ENCODE measurements at regions not wholly inside any gene's neighbourhood (a gene's known extent, or its start where the extent isn't known, plus 50 kb on each side); places are given as distances from the start of the nearest gene placed in this dataset.

- peak; percentile 12 for DNase-seq (ENCODE audit: low spot score)
These were observed 53.4 kb downstream of the RPLP1 start for GRCh38 chr15:69505956-69506556.

DNA sequence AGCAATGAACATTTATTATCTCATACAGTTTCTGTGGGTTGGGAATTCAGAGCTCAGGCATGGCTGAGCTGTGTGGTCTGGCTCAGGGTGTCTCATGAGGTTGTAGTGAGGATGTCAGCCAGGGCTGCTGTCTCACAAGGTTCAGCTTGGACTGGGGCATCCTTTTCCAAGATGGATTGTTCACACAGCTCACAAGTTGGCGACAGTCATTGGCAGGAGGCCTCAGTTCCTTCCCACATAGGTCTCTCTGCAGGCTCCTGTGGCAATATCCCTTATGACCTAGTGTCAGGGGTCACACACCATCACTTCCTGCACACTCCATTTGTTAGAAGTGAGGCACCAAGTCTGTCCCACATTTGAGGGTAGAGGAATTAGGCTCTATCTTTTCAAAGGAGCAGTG is 56.0 kb downstream of the RPLP1 start:
- DNase-seq (ENCODE audit: low spot score) = peak; percentile 24

DNA sequence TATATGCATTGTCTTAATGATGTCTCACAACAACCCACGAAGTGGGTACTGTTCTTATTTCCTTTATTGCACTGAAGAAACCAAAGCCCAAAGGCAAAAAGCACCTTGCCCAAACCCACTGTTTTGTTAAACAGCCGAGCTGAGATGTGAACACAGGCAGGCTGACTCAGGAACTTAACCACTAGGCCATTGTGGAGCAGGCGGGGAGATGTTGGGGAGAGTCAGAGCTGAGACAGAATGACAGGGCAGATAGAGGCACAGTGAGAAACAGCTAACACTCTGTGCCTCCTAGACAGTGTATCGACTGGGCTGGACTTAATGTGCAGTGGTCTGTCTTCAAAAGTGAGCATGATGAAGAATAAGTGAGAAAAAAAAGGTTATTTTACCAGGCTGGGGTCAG is 56.5 kb downstream of the RPLP1 start:
- DNase-seq (ENCODE audit: low spot score) = peak; percentile 37

- no peak for DNase-seq (ENCODE audit: low spot score)
These were observed 57.9 kb downstream of the RPLP1 start for GRCh38 chr15:69510556-69510955.

DNA sequence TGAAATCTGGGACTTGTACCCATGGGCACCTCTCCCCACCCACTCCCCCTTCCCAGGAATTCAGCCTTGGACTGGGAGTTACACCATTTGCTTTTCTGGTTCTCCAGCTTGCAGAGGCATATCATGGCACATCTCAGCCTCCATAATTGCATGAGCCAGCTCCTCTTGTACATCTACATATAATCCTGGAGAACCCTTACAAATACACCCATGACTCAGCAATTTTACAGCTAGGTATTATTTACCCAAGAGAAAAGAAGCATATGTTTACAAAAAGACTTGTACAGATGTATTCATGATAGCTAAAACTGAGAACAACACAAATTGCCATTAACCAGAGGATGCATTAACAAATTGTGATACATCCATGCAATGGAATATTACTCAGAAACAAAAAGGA is 58.4 kb downstream of the RPLP1 start:
- no peak for DNase-seq (ENCODE audit: low spot score)

DNA sequence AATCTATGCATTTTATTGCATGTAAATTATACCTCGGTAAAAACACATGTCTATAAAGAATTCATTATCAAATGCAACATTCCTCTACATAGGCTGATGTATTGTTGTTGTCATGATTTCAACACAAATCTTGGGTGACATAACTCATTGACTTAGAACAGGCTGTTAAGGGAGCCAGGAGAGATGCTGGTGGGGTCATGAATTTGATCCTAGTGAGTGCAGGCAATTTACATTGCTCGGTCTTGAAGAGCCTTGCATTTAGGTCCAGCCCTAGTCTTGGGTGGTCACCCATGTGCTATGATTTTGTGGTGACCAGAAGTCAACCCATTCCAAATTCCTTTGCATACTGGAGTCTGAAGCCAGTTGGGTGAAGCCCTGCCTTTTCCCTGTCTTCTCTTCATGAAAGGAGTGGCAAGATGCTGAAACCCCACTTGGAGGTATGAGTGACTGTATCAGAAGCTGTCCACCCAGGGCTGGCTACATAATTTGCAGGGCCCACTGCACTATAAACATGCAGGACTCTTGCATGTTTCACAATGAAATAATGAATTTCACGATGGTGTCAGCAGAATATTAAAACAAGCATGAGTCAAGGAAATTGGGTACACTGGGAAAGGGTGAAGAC is 59.2 kb downstream of the RPLP1 start:
- no peak for DNase-seq (ENCODE audit: low spot score)

DNA sequence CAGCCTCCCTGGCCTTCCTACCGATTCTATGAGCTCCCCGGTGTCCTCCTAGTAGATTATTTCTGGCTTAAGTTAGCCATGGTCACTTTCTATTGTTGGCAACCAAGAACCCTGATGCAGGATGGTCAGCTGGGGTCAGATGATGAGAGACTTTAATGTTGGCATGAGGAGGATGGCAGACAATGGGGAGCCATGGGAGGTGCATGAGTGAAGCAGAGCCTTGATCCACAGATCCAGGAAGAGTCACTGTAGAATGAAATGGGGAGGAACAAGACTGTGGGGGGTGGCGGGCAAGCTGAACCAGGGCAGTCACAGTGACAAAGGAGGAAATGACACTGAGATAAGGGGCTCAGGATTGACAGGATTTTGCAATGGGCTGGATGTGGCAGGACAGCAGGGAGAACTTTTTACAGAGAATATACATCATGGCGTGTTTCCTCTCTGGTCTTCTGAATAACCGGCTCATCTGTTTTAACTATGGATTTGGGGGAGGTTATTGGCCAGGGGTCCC is 60.9 kb downstream of the RPLP1 start:
- DNase-seq (ENCODE audit: low spot score) = no peak

DNA sequence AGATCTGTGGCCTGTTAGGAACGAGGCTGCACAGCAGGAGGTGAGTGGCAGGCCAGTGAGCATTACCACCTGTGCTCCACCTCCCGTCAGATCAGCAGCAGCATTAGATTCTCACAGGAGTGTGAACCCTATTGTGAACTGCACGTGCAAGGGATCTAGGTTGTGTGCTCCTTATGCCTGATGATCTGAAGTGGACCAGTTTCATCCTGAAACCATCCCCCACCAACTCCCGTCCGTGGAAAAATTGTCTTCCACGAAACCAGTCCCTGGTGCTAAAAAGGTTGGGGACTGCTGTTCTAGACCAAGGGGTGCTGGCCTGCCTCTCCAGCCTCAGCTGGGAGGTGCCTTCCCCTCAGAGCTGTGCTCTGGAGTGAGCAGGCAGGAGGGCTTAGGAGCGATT is 61.4 kb downstream of the RPLP1 start:
- DNase-seq (ENCODE audit: low spot score) = no peak

DNA sequence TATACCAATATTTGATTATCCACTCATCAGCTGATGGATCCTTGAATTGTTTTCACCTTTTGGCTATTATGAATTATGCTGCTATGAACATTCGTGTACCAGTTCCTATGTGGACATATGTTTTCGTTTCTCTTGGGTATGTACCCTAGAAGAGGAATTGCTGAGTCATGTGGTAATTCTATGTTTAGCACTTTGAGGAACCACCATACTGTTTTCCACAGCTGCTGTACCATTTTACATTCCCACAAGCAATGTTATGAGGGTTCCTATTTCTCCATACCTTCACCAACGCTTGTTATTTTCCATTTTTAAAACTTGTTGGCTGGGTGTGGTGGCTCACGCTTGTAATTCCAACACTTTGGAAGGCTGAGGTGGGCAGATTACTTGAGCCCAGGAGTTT is 62.9 kb downstream of the RPLP1 start:
- DNase-seq (ENCODE audit: low spot score) = no peak

- no peak for DNase-seq (ENCODE audit: low spot score)
These were observed 63.3 kb downstream of the RPLP1 start for GRCh38 chr15:69515926-69516325.

DNA sequence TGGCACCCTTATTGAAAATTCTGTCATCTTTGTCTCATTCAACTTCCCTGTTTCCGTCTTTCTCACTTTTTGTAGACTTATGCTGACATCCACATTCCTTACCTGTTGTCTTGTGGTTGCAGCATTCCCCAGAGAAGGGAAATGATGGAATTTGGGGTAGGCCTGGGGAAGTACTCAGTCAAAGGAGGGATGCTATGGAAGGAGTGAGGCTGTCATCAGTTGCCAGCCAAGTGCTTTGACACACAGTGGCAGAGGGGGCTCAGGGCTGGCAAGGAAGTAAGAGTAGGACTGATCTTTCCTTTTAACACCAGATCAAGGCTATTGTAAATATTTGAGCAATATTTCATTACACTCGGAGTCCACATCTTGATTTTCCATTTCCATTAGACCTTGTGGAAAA is 64.4 kb downstream of the RPLP1 start:
- no peak for DNase-seq (ENCODE audit: low spot score)

DNA sequence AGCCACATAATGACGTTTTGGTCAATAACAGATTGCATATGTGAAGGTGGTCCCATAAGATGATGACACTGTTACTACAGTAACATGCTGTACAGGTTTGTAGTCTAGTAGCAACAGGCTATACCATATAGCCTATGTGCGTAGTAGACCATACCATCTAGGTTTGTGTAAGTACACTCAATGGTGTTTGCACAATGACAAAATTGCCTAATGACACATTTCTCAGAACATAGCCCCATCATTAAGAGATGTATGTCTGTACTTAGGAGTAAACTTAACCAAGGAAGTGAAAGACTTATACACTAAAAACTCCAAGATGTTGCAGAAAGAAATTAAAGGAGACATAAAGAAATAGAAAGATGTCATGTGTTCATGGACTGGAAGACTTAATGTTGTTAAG is 66.2 kb downstream of the RPLP1 start:
- no peak for DNase-seq (ENCODE audit: low spot score)

GRCh38 chr15:69520067-69520466 is 67.4 kb downstream of the RPLP1 start:
- DNase-seq (ENCODE audit: low spot score) = no peak

DNA sequence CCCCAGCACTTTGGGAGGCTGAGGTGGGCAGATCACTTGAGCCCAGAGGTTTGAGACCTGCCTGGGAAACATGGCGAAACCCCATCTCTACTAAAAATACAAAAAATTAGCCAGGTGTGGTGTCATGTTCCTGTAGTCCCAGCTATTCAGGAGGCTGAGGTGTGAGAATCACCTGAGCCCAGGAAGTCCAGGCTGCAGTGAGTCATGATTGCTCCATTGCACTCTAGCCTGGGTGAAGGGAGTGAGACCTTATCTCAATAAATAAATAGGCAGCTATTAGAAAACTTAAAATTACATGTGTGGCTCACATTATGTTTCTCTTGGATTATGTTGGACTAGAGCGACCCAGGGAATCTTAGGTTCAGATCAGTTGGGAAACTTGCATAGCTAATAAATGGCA is 69.7 kb downstream of the RPLP1 start:
- DNase-seq (ENCODE audit: low spot score) = no peak

- DNase-seq (ENCODE audit: low spot score) = peak; percentile 71
These were observed 70.7 kb downstream of the RPLP1 start for GRCh38 chr15:69523010-69524001.

- no peak for DNase-seq (ENCODE audit: low spot score)
These were observed 71.7 kb downstream of the RPLP1 start for GRCh38 chr15:69524296-69524695.

DNA sequence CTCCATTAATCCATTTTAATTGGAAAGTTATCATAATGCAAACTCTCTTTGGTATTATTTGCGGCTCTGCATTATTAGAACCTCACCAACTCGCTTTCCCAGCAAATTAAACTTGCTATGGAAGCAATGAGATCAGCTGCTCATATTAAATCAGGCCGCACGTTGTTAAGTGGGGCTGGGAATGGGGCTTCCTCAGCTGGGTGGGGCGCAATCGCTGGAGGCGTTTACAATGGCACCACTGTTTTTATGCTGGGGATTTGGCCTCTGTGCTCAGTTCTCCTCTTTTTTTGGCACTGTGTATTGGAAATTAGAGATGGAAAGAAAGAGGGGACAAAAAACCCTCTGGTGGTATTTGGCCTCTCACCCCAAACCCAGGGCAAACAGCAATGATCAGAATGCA is 72.2 kb downstream of the RPLP1 start:
- no peak for DNase-seq (ENCODE audit: low spot score)

GRCh38 chr15:69525543-69525942 is 72.9 kb downstream of the RPLP1 start:
- no peak for DNase-seq (ENCODE audit: low spot score)

DNA sequence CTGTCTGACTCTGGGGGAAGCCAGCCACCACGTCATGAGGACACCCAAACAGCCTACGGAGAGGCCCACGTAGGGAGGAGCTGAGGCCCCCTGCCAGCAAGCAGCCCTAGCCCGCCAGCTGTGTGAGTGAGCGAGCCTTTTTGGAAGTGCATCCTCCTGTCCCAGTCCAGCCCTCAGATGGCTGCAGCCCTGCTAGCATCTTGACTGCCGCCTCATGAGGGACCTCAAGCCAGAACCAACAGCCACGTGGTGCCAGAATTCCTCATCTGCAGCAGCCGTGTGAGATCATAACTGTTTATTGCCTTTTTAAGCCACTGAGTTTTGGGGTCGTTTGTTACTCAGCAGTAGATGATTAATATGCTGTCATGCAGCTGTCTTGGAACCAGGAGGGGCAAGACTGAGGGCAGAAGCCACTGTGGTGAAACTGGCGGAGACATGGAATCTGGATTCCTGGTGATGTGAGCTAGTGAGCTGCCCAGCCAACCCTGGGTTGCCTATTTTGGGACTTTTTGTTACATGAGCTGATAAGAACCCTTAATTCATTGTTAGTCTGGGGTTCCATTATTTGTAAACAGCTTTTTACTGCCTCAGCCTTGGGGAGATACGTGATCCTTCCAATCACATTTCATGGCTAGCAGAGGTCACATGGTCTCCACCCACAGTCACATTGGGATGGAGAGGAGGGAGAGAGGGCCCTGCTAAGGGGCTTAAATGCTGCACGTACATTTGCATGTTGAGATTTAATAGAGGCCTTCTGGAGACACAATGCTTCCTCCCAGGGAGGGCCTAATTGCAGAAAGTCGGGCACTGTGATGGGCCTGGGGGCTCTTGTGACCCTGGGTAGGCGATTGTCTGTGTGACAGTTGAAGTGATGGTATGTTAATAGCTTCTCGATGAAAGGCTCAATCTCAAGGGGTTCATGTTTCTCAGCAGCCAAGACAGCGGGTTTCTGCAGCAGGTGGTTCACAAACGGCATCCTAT is 73.8 kb downstream of the RPLP1 start:
- no peak for DNase-seq (ENCODE audit: low spot score)

GRCh38 chr15:69529141-69529540 is 76.5 kb downstream of the RPLP1 start:
- DNase-seq (ENCODE audit: low spot score) = no peak

DNA sequence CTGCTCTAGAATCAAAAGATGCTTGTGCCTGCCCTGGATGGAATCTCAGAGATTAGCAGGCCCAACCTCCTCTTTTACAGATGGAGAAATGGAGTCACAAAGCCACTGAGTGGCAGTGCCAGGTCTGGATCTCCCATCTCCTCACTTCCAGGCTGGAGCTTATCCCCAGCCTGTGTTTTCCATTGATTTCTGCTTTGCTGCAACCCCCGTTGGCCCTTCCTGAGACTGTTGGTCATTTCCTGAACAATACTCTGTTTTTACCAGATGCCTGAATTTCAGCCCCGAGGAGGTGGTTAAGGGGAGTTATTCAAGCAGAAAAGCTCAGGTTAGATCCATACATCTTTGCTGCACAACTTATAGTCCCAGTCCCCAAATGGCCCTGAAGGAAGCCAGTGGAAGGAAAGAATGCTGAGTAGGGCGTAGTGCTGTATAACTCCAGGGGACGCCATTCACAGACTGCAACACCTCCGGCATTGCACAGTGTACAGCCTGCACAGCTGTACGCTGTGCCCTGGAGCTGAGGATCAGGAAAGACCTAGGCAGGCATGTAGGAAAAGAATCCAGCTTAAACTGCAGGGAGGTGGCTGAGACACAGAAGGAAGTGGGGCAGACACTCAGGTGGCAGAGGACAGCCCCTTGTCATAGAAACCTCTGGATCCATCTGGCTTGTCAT is 77.5 kb downstream of the RPLP1 start:
- DNase-seq (ENCODE audit: low spot score) = no peak

All from ureter (tissue), 1 donor.